Mesendoderm (in vitro differentiated cells): ENCODE measurements at regions not wholly inside any gene's neighbourhood (a gene's known extent, or its start where the extent isn't known, plus 50 kb on each side); places are given as distances from the start of the nearest gene placed in this dataset.

Source experiments
- DNase-seq: peaks from one replicate; pipeline ENCODE4 v3.0.0; 2013
- H2AK5ac ChIP-seq: 2 replicates; pipeline ENCODE4 v1.6.1; 2013; ENCODE audit warnings: low read length, inconsistent platforms
- H2BK120ac ChIP-seq: 2 replicates; pipeline ENCODE4 v1.6.1; 2013; ENCODE audit warnings: low read depth, mild to moderate bottlenecking, low read length, moderate library complexity, mixed read lengths
- H2BK15ac ChIP-seq: replicated peaks from 2 replicates; pipeline ENCODE4 v1.6.1; 2013; ENCODE audit warnings: low read depth, mild to moderate bottlenecking, moderate library complexity
- H2BK5ac ChIP-seq: 2 replicates; pipeline ENCODE4 v1.6.1; 2013; ENCODE audit warnings: low read length, inconsistent platforms
- H3K18ac ChIP-seq: 2 replicates; pipeline ENCODE4 v1.6.1; 2013; ENCODE audit warnings: mild to moderate bottlenecking, low read length, mixed read lengths
- H3K23ac ChIP-seq: one replicate; pipeline ENCODE4 v1.6.1; 2013; ENCODE audit warnings: low read length
- H3K27ac ChIP-seq: 2 replicates; pipeline ENCODE4 v1.5.1; 2013; ENCODE audit warnings: low read depth, mild to moderate bottlenecking, inconsistent platforms, low read length, moderate library complexity
- H3K27me3 ChIP-seq: 2 replicates; pipeline ENCODE4 v1.6.1; 2013; ENCODE audit warnings: low read length, control low read depth, mild to moderate bottlenecking, inconsistent platforms; ENCODE audit not compliant: insufficient read depth, poor library complexity
- H3K36me3 ChIP-seq: 2 replicates; pipeline ENCODE4 v1.6.1; 2013; ENCODE audit warnings: low read length, inconsistent platforms; ENCODE audit not compliant: control insufficient read depth, insufficient read depth
- H3K4ac ChIP-seq: one replicate; pipeline ENCODE4 v1.6.1; 2013; ENCODE audit warnings: low read depth, mild to moderate bottlenecking, low read length, moderate library complexity
- H3K4me1 ChIP-seq: 2 replicates; pipeline ENCODE4 v1.6.1; 2013; ENCODE audit warnings: low read depth, low read length, inconsistent platforms; ENCODE audit not compliant: control insufficient read depth
- H3K4me2 ChIP-seq: 2 replicates; pipeline ENCODE4 v1.6.1; 2013; ENCODE audit warnings: low read length
- H3K4me3 ChIP-seq: 2 replicates; pipeline ENCODE4 v1.5.1; 2013; ENCODE audit warnings: mild to moderate bottlenecking, low read length
- H3K56ac ChIP-seq: one replicate; pipeline ENCODE4 v1.6.1; 2013; ENCODE audit warnings: low read length
- H3K79me1 ChIP-seq: 2 replicates; pipeline ENCODE4 v1.6.1; 2013; ENCODE audit warnings: low read length, inconsistent platforms
- H3K79me2 ChIP-seq: 2 replicates; pipeline ENCODE4 v1.6.1; 2013; ENCODE audit warnings: mild to moderate bottlenecking, low read length; ENCODE audit not compliant: control insufficient read depth, insufficient read depth
- H3K9ac ChIP-seq: 2 replicates; pipeline ENCODE4 v1.6.1; 2013; ENCODE audit warnings: low read length, inconsistent platforms
- H4K5ac ChIP-seq: one replicate; pipeline ENCODE4 v1.6.1; 2013; ENCODE audit warnings: low read length
- H4K8ac ChIP-seq: one replicate; pipeline ENCODE4 v1.6.1; 2013; ENCODE audit warnings: low read depth, mild to moderate bottlenecking, control low read depth, low read length, moderate library complexity
- WGBS: extraction: QIAGEN DNeasy Blood & Tissue Kit; methylation state at CpG from one replicate; pipeline ENCODE4 v1.1.7; 2013; ENCODE audit warnings: low lambda C conversion rate, missing lambda C conversion rate; ENCODE audit not compliant: insufficient coverage; ENCODE audit errors: extremely low coverage; 5-methylcytosine and 5-hydroxymethylcytosine counted together

DNA sequence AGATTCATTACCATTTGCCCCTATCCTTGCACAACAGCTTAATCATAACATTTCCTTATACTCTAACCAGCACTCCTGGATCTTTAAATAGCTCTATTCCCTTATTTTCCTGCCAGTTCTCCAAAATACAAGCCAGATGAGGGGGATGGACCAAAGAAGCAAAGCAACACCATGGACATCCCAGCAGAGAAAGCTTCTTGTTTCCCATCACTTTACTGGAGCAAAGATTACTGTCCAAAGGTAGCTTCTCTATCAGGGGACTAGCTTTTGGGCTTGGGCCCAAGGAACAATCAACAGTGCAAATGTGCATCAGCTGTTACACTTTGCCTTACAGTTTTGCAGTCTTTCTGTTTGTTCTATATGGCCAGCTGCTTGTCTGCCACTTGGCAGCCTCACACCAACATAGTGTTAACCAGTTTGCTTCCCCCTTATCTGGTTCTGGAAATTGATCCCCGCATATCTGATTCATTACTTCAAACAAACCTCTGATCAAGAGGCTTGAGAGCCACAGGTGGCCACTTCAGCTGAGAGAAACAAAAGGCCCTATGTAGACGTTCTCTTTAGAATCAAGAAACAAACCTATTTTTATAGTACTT is 814.3 kb downstream of the METTL15 start:
- no CpG with 5 or more reads among the region's 2 CpGs for WGBS
- Histone ChIP-seq H3K4me3 (no peak overlapping the region), H3K36me3 (no peaks in the 10 kb centered on the region), H3K4ac (no peak overlapping the region), H3K79me1 (no peaks in the 10 kb centered on the region), H3K23ac (no peak overlapping the region), H4K8ac (no peak overlapping the region), H2BK15ac (no peak overlapping the region), H3K9ac (no peak overlapping the region), H3K18ac (no peak overlapping the region), H3K27me3 (no peaks in the 10 kb centered on the region), H3K79me2 (no peaks in the 10 kb centered on the region), H2BK120ac (no peak overlapping the region), H3K27ac (peak overlapping the region; percentile 42), H3K4me2 (no peak overlapping the region), H2BK5ac (peak overlapping the region; percentile 71), H4K5ac (no peak overlapping the region), H2AK5ac (no peak overlapping the region), H3K56ac (peak overlapping the region; percentile 11), H3K4me1 (peaks cover 5% of the 10 kb centered on the region)
- DNase-seq: peak; percentile 89

DNA sequence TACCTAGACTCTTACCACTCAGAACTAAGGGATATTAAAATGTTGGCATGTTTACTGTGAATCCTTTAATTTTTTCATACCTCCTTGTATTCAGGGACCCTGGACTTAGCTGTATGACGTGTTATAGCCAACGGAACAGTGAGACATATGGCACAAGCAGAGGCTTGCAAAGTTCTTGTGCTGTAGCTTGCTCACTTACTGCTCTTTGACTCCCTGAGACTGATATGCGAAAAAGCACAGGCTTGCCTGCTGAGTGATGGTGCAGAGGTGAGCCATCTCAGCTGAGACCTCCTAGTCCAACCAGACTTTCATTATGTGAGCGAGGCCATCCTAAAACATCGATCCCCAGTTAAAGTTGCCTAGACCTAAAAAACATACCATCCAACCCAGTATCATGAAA is 811.0 kb downstream of the METTL15 start:
- no peak overlapping the region for H3K4me3 ChIP-seq
- H4K5ac ChIP-seq: no peak overlapping the region
- H2AK5ac ChIP-seq: no peak overlapping the region
- no peaks in the 10 kb centered on the region for H3K36me3 ChIP-seq
- no peak overlapping the region for H3K27ac ChIP-seq
- H3K27me3 ChIP-seq: no peaks in the 10 kb centered on the region
- H2BK120ac ChIP-seq: no peak overlapping the region
- H3K79me2 ChIP-seq: no peaks in the 10 kb centered on the region
- H4K8ac ChIP-seq: peak overlapping the region; percentile 5
- no peak overlapping the region for H2BK15ac ChIP-seq
- H3K18ac ChIP-seq: no peak overlapping the region
- no peak for DNase-seq
- no peak overlapping the region for H3K23ac ChIP-seq
- H3K79me1 ChIP-seq: no peaks in the 10 kb centered on the region
- no peak overlapping the region for H3K4ac ChIP-seq
- no peak overlapping the region for H3K4me2 ChIP-seq
- no peak overlapping the region for H3K56ac ChIP-seq
- no peak overlapping the region for H3K9ac ChIP-seq
- peaks cover 5% of the 10 kb centered on the region for H3K4me1 ChIP-seq
- WGBS: no CpG with 5 or more reads among the region's 5 CpGs
- no peak overlapping the region for H2BK5ac ChIP-seq

- Histone ChIP-seq H2AK5ac (no peak overlapping the region), H3K27ac (no peak overlapping the region), H3K27me3 (no peaks in the 10 kb centered on the region)
Observed at GRCh38 chr11:28913883-28914282, 805.7 kb downstream of the METTL15 start.

DNA sequence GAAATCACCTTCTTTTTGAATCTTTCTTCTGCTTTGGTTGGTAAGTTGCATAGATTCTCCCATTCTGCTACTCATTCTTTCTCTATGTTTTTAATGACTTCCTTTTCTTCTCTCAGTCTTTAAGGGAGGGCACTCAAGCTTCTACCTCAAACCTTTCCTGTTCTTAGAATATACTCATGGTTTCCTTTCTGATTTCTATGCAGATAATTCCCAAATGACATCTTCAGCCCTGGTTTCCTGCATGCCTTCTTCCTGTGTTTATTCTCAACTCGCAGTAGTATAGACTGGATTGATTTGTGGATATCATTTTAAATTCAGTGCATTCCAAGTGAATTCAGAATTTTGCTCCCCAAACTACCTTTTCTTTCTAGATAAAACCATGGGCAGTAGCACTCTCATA is 803.6 kb downstream of the METTL15 start:
- no CpG with 5 or more reads among the region's 1 CpG for WGBS
- Histone ChIP-seq H4K5ac (no peak overlapping the region), H3K79me1 (no peaks in the 10 kb centered on the region), H3K23ac (no peak overlapping the region), H3K4ac (no peak overlapping the region), H3K4me2 (no peak overlapping the region), H3K56ac (no peak overlapping the region), H2BK120ac (no peak overlapping the region), H2AK5ac (no peak overlapping the region), H3K36me3 (no peaks in the 10 kb centered on the region), H4K8ac (no peak overlapping the region), H2BK15ac (no peak overlapping the region), H3K4me1 (no peaks in the 10 kb centered on the region), H2BK5ac (no peak overlapping the region), H3K27ac (no peak overlapping the region), H3K27me3 (no peaks in the 10 kb centered on the region), H3K4me3 (no peak overlapping the region), H3K18ac (no peak overlapping the region), H3K79me2 (no peaks in the 10 kb centered on the region), H3K9ac (no peak overlapping the region)
- DNase-seq: no peak

More at GRCh38 chr11:28913883-28914282, 805.7 kb downstream of the METTL15 start:
- DNase-seq: no peak
- H3K4me2 ChIP-seq: no peak overlapping the region
- H3K79me1 ChIP-seq: no peaks in the 10 kb centered on the region
- no peak overlapping the region for H2BK5ac ChIP-seq
- no peak overlapping the region for H3K4me3 ChIP-seq
- H3K56ac ChIP-seq: no peak overlapping the region
- no peak overlapping the region for H3K23ac ChIP-seq
- H3K36me3 ChIP-seq: no peaks in the 10 kb centered on the region
- no peak overlapping the region for H4K8ac ChIP-seq
- H3K4ac ChIP-seq: no peak overlapping the region
- no peak overlapping the region for H4K5ac ChIP-seq
- no peak overlapping the region for H2BK120ac ChIP-seq
- no peaks in the 10 kb centered on the region for H3K79me2 ChIP-seq
- no peak overlapping the region for H3K9ac ChIP-seq
- no peaks in the 10 kb centered on the region for H3K4me1 ChIP-seq
- no peak overlapping the region for H2BK15ac ChIP-seq
- no peak overlapping the region for H3K18ac ChIP-seq

DNA sequence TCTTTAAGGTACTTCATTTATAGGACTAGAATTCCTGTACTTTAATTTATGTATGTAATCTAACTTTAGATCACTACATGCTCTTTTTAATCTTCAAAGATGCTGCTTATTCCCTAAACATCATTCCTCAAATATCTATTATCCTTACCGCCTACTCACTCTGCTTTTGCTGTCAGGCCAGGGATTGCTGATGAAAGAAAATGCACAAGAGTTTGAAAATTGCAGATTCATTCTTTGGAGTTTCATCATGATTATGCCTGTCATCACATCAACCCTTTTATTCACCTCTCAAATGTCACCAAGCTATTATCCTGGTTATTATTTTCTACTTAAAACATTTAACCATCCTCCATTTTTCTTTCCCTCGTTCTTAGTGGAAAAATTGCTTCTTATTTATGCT is 802.7 kb downstream of the METTL15 start:
- Histone ChIP-seq H3K9ac (no peak overlapping the region), H3K4ac (no peak overlapping the region), H3K79me2 (no peaks in the 10 kb centered on the region), H3K4me1 (no peaks in the 10 kb centered on the region), H3K27me3 (no peaks in the 10 kb centered on the region), H2BK120ac (no peak overlapping the region), H2BK5ac (no peak overlapping the region), H3K23ac (no peak overlapping the region), H3K79me1 (no peaks in the 10 kb centered on the region), H3K27ac (no peak overlapping the region), H2BK15ac (no peak overlapping the region), H3K18ac (no peak overlapping the region), H3K4me2 (no peak overlapping the region), H4K8ac (no peak overlapping the region), H2AK5ac (no peak overlapping the region), H3K36me3 (no peaks in the 10 kb centered on the region), H4K5ac (no peak overlapping the region), H3K4me3 (no peak overlapping the region), H3K56ac (no peak overlapping the region)
- no CpG with 5 or more reads among the region's 2 CpGs for WGBS
- no peak for DNase-seq

DNA sequence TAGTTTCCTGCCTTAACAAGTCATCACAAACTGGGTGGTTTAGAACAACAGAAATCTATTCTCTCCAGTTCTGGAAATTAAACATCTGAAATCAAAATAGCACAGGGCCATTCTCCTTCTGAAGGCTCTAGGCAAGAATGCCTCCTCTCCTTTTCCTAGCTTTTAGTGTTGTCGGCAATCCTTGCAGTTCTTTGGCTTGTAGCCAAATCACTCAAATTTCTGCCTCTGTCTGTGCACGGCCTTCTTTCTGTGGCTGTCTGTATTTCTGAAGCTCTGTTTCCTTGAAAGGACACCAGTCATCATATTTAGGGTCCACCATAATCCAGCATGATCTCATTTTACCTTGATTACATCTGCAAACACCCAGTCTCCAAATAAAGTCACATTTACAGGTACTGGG is 795.5 kb downstream of the METTL15 start:
- no CpG with 5 or more reads among the region's 2 CpGs for WGBS
- Histone ChIP-seq H3K79me1 (no peaks in the 10 kb centered on the region), H3K4me1 (no peaks in the 10 kb centered on the region), H2BK5ac (no peak overlapping the region), H3K56ac (no peak overlapping the region), H3K27me3 (no peaks in the 10 kb centered on the region), H2AK5ac (no peak overlapping the region), H2BK15ac (no peak overlapping the region), H3K36me3 (no peaks in the 10 kb centered on the region), H4K5ac (no peak overlapping the region), H3K79me2 (no peaks in the 10 kb centered on the region), H2BK120ac (no peak overlapping the region), H3K4me2 (no peak overlapping the region), H3K27ac (no peak overlapping the region), H3K18ac (no peak overlapping the region), H3K4ac (no peak overlapping the region), H3K9ac (no peak overlapping the region), H3K4me3 (no peak overlapping the region), H3K23ac (no peak overlapping the region), H4K8ac (no peak overlapping the region)
- no peak for DNase-seq
